ENCODE measurements at regions not wholly inside any gene's neighbourhood (a gene's known extent, or its start where the extent isn't known, plus 50 kb on each side); places are given as distances from the start of the nearest gene placed in this dataset.

GRCh38 chr2:204258890-204259289 is 286.4 kb upstream of the PARD3B start:
- TF ChIP-seq CTCF (IDR thresholded peaks at IDR 0.05) (no peak), POLR2A (IDR thresholded peaks at IDR 0.05) (no peak)

Data from lower leg skin (tissue), 3 donors.